Colonic mucosa (tissue), 4 donors: ENCODE measurements at regions not wholly inside any gene's neighbourhood (a gene's known extent, or its start where the extent isn't known, plus 50 kb on each side); places are given as distances from the start of the nearest gene placed in this dataset.

Experiments
- DNase-seq: peaks from one replicate; pipeline ENCODE4 v3.0.0-alpha.2; 2020
- H3K27ac ChIP-seq: fragments of 200-600 bp; one replicate; pipeline ENCODE4 v1.8.0; 2021
- H3K27me3 ChIP-seq: fragments of 200-600 bp; one replicate; pipeline ENCODE4 v1.8.0; 2021
- H3K36me3 ChIP-seq: fragments of 200-600 bp; one replicate; pipeline ENCODE4 v1.8.0; 2021
- H3K4me1 ChIP-seq: fragments of 200-600 bp; one replicate; pipeline ENCODE4 v1.8.0; 2021; ENCODE audit warnings: mild to moderate bottlenecking
- H3K4me3 ChIP-seq: fragments of 200-600 bp; one replicate; pipeline ENCODE4 v1.8.0; 2021
- H3K9ac ChIP-seq, 2 donors: one replicate each; pipeline ENCODE4 v1.7.0; 2013; ENCODE audit warnings: control low read depth in 2 of 2, low read depth in 2 of 2, low read length in 2 of 2
- H3K9me3 ChIP-seq: fragments of 200-600 bp; one replicate; pipeline ENCODE4 v1.8.0; 2021
- CTCF ChIP-seq: fragments of 200-600 bp; IDR thresholded peaks from one replicate; pipeline ENCODE4 v1.8.0; 2022; ENCODE audit warnings: antibody characterized with exemption, mild to moderate bottlenecking
- intact Hi-C: fragments of 100-400 bp; cut with DNase I; formaldehyde crosslinking; loops from one replicate; pipeline ENCODE4 v1.14.1; 2022
- donor health status: healthy.
- donor health status: DM: no; HTN: no; CAD: no.
- donor health status: DM: no; HTN: no; CAD: no.

GRCh38 chr13:22135446-22135845 lies 464.6 kb downstream of the FGF9 start:
- no peak for DNase-seq
- intact Hi-C loops, result no loop called here

GRCh38 chr13:22137361-22138050 lies 466.6 kb downstream of the FGF9 start:
- Histone ChIP-seq H3K27me3 (no peaks in the 10 kb centered on the region), H3K4me3 (no peak overlapping the region), H3K27ac (no peak overlapping the region), H3K9ac (no peak overlapping the region), H3K36me3 (no peaks in the 10 kb centered on the region), H3K9me3 (no peaks in the 10 kb centered on the region), H3K4me1 (no peaks in the 10 kb centered on the region)
- no peak for TF ChIP-seq CTCF
- intact Hi-C loops, result no loop called here
- DNase-seq, result no peak

More at GRCh38 chr13:22135446-22135845, 464.6 kb downstream of the FGF9 start:
- Histone ChIP-seq H3K9me3 (no peaks in the 10 kb centered on the region), H3K4me3 (no peak overlapping the region), H3K27me3 (no peaks in the 10 kb centered on the region), H3K4me1 (no peaks in the 10 kb centered on the region), H3K27ac (no peak overlapping the region), H3K9ac (no peak overlapping the region), H3K36me3 (no peaks in the 10 kb centered on the region)
- no peak for TF ChIP-seq CTCF

GRCh38 chr13:22138947-22139346 lies 468.1 kb downstream of the FGF9 start:
- Histone ChIP-seq H3K9ac (no peak overlapping the region), H3K27me3 (no peaks in the 10 kb centered on the region), H3K4me1 (no peaks in the 10 kb centered on the region), H3K36me3 (no peaks in the 10 kb centered on the region), H3K9me3 (no peaks in the 10 kb centered on the region), H3K4me3 (no peak overlapping the region), H3K27ac (no peak overlapping the region)
- TF ChIP-seq CTCF, result no peak
- intact Hi-C loops, result no loop called here
- DNase-seq, result no peak

- no peak for DNase-seq
- no peaks in the 10 kb centered on the region for H3K36me3 ChIP-seq
- no peaks in the 10 kb centered on the region for H3K4me1 ChIP-seq
- H3K4me3 ChIP-seq, result no peak overlapping the region
- H3K27ac ChIP-seq, result no peak overlapping the region
- TF ChIP-seq CTCF, result no peak
- no peaks in the 10 kb centered on the region for H3K27me3 ChIP-seq
- intact Hi-C loops, result no loop called here
- no peaks in the 10 kb centered on the region for H3K9me3 ChIP-seq
- H3K9ac ChIP-seq, result no peak overlapping the region
These were observed 470.8 kb downstream of the FGF9 start for GRCh38 chr13:22141716-22142115.

GRCh38 chr13:22143671-22144070 lies 472.8 kb downstream of the FGF9 start:
- Histone ChIP-seq H3K4me3 (no peak overlapping the region), H3K9ac (no peak overlapping the region), H3K36me3 (no peaks in the 10 kb centered on the region), H3K9me3 (no peaks in the 10 kb centered on the region), H3K27me3 (no peaks in the 10 kb centered on the region), H3K4me1 (no peaks in the 10 kb centered on the region), H3K27ac (no peak overlapping the region)
- intact Hi-C loops, result no loop called here
- TF ChIP-seq CTCF, result no peak
- DNase-seq, result no peak
